ENCODE measurements at regions not wholly inside any gene's neighbourhood (a gene's known extent, or its start where the extent isn't known, plus 50 kb on each side); places are given as distances from the start of the nearest gene placed in this dataset.

DNA sequence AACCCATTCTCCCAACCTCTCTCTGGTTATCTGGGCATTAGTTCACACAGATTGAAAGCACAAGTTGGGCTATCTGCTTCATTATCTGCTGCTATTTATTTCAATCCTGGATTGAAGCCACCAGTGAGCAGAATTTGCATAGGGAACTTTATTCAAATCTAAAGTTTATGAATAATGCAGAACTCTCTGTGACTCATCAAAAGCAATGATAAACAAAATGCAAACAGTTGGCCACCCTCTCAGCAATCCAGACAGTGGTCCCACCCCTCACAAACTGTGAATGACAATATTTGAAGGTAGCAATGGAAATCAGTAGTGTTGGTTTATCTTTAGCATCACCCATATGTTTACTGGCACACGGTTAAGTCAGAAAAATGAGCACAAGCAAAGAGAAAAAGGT is 106.8 kb upstream of the TMEM178A start:
- no peak overlapping the region for H3K4me3 ChIP-seq (ENCODE audit: low read depth in 1 of 2, low read length in 2 of 2)
- peaks cover 13 to 18% of the 10 kb centered on the region in 2 donors for H3K9me3 ChIP-seq (ENCODE audit: control insufficient read depth in 1 of 2, low read length in 2 of 2)
- H3K27me3 ChIP-seq (ENCODE audit: low read depth, low read length) = no peaks in the 10 kb centered on the region
- H3K4me1 ChIP-seq (ENCODE audit: control insufficient read depth in 1 of 2, insufficient read depth in 2 of 2, low read length in 2 of 2) = no peaks in the 10 kb centered on the region
- no peaks in the 10 kb centered on the region for H3K36me3 ChIP-seq (ENCODE audit: control insufficient read depth in 1 of 2, insufficient read depth in 2 of 2, low read length in 2 of 2)
- no peak overlapping the region for H3K27ac ChIP-seq (ENCODE audit: low read length)

DNA sequence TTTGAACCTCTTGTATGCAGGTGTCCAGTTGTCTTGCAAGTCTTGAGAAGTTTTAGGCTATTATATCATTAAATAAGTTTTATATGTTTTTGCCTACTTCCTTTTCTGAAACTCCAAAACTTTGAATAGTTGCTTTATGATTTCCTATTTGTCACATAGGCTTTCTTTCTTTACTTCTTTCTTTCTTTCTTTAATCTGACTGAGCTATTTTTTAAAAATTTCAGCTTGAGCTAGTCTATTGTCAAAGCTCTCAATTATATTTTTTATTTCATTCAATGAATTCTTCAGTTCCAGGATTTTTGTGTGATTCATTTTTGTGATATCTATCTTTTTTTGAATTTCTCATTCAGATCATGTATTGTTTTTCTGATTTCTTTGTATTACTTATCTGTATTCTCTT is 102.1 kb upstream of the TMEM178A start:
- H3K36me3 ChIP-seq (ENCODE audit: control insufficient read depth in 1 of 2, insufficient read depth in 2 of 2, low read length in 2 of 2) = no peaks in the 10 kb centered on the region
- H3K9me3 ChIP-seq (ENCODE audit: control insufficient read depth in 1 of 2, low read length in 2 of 2) = peaks cover 20% of the 10 kb centered on the region in 2 donors
- peaks cover 4 to 20% of the 10 kb centered on the region in 2 donors for H3K4me1 ChIP-seq (ENCODE audit: control insufficient read depth in 1 of 2, insufficient read depth in 2 of 2, low read length in 2 of 2)
- no peak overlapping the region for H3K27ac ChIP-seq (ENCODE audit: low read length)
- H3K27me3 ChIP-seq (ENCODE audit: low read depth, low read length) = no peaks in the 10 kb centered on the region
- no peak overlapping the region for H3K4me3 ChIP-seq (ENCODE audit: low read depth in 1 of 2, low read length in 2 of 2)

DNA sequence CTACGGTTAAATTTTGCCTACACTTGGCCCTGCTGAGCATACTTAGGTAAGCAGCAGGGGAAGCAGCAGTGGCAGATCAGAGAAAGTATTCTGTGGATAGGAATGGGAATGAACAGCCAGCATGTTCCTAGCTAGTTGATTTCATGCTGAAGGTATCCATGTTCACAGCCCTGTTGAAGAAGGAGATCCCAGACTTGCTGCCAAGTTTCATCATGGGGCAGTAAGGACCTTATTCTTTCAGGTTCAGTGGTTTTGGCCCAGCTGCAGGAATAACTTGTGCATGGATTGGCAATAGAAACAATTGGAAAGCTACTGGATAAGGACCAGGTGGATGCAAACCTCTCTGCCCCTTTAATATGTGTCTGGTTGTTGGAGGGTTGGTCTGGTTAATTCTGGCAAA is 98.2 kb upstream of the TMEM178A start:
- Histone ChIP-seq H3K4me1 (ENCODE audit: control insufficient read depth in 1 of 2, insufficient read depth in 2 of 2, low read length in 2 of 2) (peaks cover 4 to 40% of the 10 kb centered on the region in 2 donors), H3K27me3 (ENCODE audit: low read depth, low read length) (no peaks in the 10 kb centered on the region), H3K4me3 (ENCODE audit: low read depth in 1 of 2, low read length in 2 of 2) (no peak overlapping the region), H3K9me3 (ENCODE audit: control insufficient read depth in 1 of 2, low read length in 2 of 2) (peaks cover 16 to 17% of the 10 kb centered on the region in 2 donors), H3K36me3 (ENCODE audit: control insufficient read depth in 1 of 2, insufficient read depth in 2 of 2, low read length in 2 of 2) (no peaks in the 10 kb centered on the region), H3K27ac (ENCODE audit: low read length) (no peak overlapping the region)

DNA sequence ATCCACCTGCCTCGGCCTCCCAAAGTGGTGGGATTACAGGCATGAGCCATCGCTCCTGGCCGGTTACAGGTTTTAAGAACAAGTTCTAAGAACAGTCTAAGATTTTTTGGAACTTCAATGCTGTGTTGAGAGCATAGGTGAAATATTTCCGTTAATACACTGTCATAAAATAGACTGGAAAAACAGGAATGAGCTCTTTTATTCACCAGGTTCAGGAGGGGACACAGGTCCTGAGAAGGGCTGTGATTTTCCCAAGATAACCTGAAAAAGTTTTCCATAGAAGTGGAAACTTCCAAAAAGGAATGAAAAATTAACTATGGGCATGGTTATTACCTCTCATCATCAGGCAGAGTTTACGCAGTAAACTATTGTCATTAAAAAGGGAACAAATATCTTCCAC is 97.6 kb upstream of the TMEM178A start:
- Histone ChIP-seq H3K36me3 (ENCODE audit: control insufficient read depth in 1 of 2, insufficient read depth in 2 of 2, low read length in 2 of 2) (no peaks in the 10 kb centered on the region), H3K9me3 (ENCODE audit: control insufficient read depth in 1 of 2, low read length in 2 of 2) (peaks cover 10 to 11% of the 10 kb centered on the region in 2 donors), H3K4me1 (ENCODE audit: control insufficient read depth in 1 of 2, insufficient read depth in 2 of 2, low read length in 2 of 2) (peaks cover 4 to 40% of the 10 kb centered on the region in 2 donors), H3K4me3 (ENCODE audit: low read depth in 1 of 2, low read length in 2 of 2) (no peak overlapping the region), H3K27ac (ENCODE audit: low read length) (no peak overlapping the region), H3K27me3 (ENCODE audit: low read depth, low read length) (no peaks in the 10 kb centered on the region)

DNA sequence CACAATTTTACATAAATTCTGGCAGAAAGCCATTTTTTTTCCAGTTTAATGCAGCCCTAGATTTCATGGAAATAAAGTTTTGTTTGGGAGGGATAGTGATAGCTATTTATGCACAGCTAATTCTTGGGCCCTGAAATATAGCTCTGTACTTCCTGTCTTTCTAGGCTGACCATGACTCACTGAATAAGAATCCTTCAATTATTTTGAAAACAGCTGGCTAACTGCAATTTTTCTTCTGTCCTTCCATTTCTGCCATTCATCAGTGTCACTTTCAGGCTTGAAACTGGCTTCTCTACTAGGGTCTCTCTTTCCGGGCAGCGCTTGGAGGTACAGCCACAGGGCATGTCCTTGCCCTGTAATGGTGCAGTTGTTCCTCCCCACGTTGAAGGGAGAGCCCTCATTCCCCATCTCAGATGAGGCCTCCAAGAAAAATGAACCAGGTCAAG is 97.1 kb upstream of the TMEM178A start:
- Histone ChIP-seq H3K9me3 (ENCODE audit: control insufficient read depth in 1 of 2, low read length in 2 of 2) (peaks cover 6 to 7% of the 10 kb centered on the region in 2 donors), H3K4me3 (ENCODE audit: low read depth in 1 of 2, low read length in 2 of 2) (no peak overlapping the region), H3K27ac (ENCODE audit: low read length) (no peak overlapping the region), H3K27me3 (ENCODE audit: low read depth, low read length) (no peaks in the 10 kb centered on the region), H3K4me1 (ENCODE audit: control insufficient read depth in 1 of 2, insufficient read depth in 2 of 2, low read length in 2 of 2) (peaks cover 4 to 40% of the 10 kb centered on the region in 2 donors), H3K36me3 (ENCODE audit: control insufficient read depth in 1 of 2, insufficient read depth in 2 of 2, low read length in 2 of 2) (no peaks in the 10 kb centered on the region)

DNA sequence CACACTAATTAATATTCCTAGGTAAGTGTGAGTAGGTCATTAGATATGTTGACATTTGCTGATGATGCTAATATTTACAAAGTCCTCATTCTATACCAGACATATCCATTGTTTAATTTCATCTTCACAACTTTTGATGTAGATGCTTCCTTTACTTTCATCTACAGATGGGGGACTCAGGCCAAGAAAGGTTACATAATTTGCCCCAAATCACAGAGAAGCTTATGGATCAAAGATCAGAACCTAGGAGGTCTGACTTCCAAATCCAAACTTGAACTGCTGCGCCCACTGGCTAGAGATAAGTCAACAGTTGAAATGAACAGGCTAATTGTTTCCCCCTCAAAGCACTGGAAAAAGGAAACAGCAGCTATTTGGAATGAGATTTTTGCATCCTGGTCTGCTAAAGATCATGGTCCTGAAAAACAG is 95.6 kb upstream of the TMEM178A start:
- no peaks in the 10 kb centered on the region for H3K36me3 ChIP-seq (ENCODE audit: control insufficient read depth in 1 of 2, insufficient read depth in 2 of 2, low read length in 2 of 2)
- peaks cover 4 to 40% of the 10 kb centered on the region in 2 donors for H3K4me1 ChIP-seq (ENCODE audit: control insufficient read depth in 1 of 2, insufficient read depth in 2 of 2, low read length in 2 of 2)
- H3K27me3 ChIP-seq (ENCODE audit: low read depth, low read length) = no peaks in the 10 kb centered on the region
- H3K9me3 ChIP-seq (ENCODE audit: control insufficient read depth in 1 of 2, low read length in 2 of 2) = no peaks in the 10 kb centered on the region
- H3K4me3 ChIP-seq (ENCODE audit: low read depth in 1 of 2, low read length in 2 of 2) = no peak overlapping the region
- no peak overlapping the region for H3K27ac ChIP-seq (ENCODE audit: low read length)

DNA sequence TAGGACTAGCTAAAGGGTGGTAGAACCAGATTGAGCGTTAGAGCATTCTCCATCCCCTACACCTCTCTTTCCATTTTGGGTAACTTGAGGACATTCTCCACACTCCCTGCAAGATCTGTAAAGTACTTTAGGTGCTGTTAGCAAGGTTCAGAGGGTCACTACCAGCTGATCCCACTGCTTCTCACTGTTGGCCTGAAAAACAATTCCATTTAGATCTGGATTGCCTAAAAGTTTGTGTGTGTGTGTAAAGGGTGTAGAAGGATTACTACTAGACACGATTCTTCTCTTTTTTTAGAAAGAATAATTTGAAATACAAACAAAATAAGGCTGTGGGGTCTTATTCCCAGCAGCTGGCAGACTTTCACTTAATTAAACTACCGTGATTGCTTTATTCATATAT is 95.1 kb upstream of the TMEM178A start:
- no peaks in the 10 kb centered on the region for H3K27me3 ChIP-seq (ENCODE audit: low read depth, low read length)
- H3K27ac ChIP-seq (ENCODE audit: low read length) = no peak overlapping the region
- no peaks in the 10 kb centered on the region for H3K9me3 ChIP-seq (ENCODE audit: control insufficient read depth in 1 of 2, low read length in 2 of 2)
- no peak overlapping the region for H3K4me3 ChIP-seq (ENCODE audit: low read depth in 1 of 2, low read length in 2 of 2)
- no peaks in the 10 kb centered on the region for H3K36me3 ChIP-seq (ENCODE audit: control insufficient read depth in 1 of 2, insufficient read depth in 2 of 2, low read length in 2 of 2)
- H3K4me1 ChIP-seq (ENCODE audit: control insufficient read depth in 1 of 2, insufficient read depth in 2 of 2, low read length in 2 of 2) = peaks cover 4 to 40% of the 10 kb centered on the region in 2 donors

DNA sequence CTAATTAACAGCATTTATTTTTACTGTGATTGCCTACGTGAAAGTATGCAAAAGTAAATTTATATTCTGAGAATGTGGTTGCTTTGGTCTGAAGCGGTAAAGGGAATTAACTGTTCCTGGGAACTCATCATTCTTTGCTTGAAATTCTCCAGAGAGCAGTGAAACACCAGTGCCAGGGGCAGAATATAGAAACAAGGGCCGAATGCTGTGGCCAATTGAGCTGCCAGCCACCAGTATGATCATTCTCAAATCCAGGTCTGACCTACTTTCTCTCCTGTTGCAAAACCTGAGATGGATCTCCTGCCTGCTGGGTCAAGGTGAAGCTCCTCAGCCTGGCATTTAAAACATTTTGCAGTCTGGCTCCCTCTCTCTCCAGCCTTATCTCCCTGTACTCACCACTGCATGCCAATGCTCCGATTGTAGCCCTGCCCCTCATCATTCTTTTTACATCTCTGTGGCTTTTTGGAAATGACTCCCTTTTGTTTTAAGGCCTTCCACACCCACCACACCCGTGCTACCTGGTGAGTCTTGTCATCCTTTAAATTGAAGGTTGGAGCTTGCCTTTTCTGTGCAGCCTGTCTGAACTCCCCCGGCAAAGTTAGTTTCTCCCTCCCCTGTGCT is 94.5 kb upstream of the TMEM178A start:
- Histone ChIP-seq H3K27ac (ENCODE audit: low read length) (no peak overlapping the region), H3K36me3 (ENCODE audit: control insufficient read depth in 1 of 2, insufficient read depth in 2 of 2, low read length in 2 of 2) (no peaks in the 10 kb centered on the region), H3K27me3 (ENCODE audit: low read depth, low read length) (no peaks in the 10 kb centered on the region), H3K9me3 (ENCODE audit: control insufficient read depth in 1 of 2, low read length in 2 of 2) (no peaks in the 10 kb centered on the region), H3K4me1 (ENCODE audit: control insufficient read depth in 1 of 2, insufficient read depth in 2 of 2, low read length in 2 of 2) (peaks cover 4 to 40% of the 10 kb centered on the region in 2 donors), H3K4me3 (ENCODE audit: low read depth in 1 of 2, low read length in 2 of 2) (no peak overlapping the region)

DNA sequence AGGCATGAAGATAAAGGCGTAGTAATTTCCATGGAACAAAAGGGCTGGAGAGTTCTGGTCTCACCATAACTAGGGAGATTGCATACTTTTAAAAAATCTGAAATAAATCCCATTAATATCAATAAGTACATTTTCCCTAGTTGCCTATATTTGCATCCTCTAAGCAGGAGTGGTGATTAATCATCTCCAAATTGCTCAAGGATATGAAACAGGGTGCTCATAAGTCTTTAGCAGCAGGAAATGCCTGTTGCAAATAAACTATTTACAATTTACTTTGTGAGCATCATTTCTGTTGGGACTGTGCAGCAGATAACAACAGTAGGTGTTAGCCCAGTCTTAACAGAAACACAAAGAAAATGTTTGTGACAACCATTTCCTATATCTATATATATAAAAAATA is 92.4 kb upstream of the TMEM178A start:
- peaks cover 2 to 23% of the 10 kb centered on the region in 2 donors for H3K4me1 ChIP-seq (ENCODE audit: control insufficient read depth in 1 of 2, insufficient read depth in 2 of 2, low read length in 2 of 2)
- no peak overlapping the region for H3K4me3 ChIP-seq (ENCODE audit: low read depth in 1 of 2, low read length in 2 of 2)
- H3K27ac ChIP-seq (ENCODE audit: low read length) = no peak overlapping the region
- H3K36me3 ChIP-seq (ENCODE audit: control insufficient read depth in 1 of 2, insufficient read depth in 2 of 2, low read length in 2 of 2) = no peaks in the 10 kb centered on the region
- no peaks in the 10 kb centered on the region for H3K9me3 ChIP-seq (ENCODE audit: control insufficient read depth in 1 of 2, low read length in 2 of 2)
- H3K27me3 ChIP-seq (ENCODE audit: low read depth, low read length) = no peaks in the 10 kb centered on the region

DNA sequence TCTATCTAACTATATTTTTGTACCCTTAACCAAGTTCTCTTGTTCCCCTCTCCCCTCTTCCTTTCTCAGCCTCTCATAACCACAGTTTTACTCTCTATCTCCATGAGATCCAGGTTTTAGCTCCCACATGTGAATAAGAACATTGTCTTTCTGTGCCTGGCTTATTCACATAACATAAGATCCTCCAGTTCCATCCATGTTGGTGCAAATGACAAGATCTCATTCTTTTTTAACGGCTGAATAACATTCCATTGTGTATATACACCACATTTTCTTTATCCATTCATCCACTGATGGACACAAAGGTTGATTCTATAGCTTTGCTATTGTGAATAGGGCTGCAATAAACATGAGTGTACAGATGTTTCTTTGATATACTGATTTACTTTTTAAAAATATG is 83.9 kb upstream of the TMEM178A start:
- H3K27ac ChIP-seq (ENCODE audit: low read length) = no peak overlapping the region
- H3K9me3 ChIP-seq (ENCODE audit: control insufficient read depth in 1 of 2, low read length in 2 of 2) = peaks cover 0 to 4% of the 10 kb centered on the region in 2 donors
- no peaks in the 10 kb centered on the region for H3K4me1 ChIP-seq (ENCODE audit: control insufficient read depth in 1 of 2, insufficient read depth in 2 of 2, low read length in 2 of 2)
- H3K36me3 ChIP-seq (ENCODE audit: control insufficient read depth in 1 of 2, insufficient read depth in 2 of 2, low read length in 2 of 2) = no peaks in the 10 kb centered on the region
- no peaks in the 10 kb centered on the region for H3K27me3 ChIP-seq (ENCODE audit: low read depth, low read length)
- no peak overlapping the region for H3K4me3 ChIP-seq (ENCODE audit: low read depth in 1 of 2, low read length in 2 of 2)

DNA sequence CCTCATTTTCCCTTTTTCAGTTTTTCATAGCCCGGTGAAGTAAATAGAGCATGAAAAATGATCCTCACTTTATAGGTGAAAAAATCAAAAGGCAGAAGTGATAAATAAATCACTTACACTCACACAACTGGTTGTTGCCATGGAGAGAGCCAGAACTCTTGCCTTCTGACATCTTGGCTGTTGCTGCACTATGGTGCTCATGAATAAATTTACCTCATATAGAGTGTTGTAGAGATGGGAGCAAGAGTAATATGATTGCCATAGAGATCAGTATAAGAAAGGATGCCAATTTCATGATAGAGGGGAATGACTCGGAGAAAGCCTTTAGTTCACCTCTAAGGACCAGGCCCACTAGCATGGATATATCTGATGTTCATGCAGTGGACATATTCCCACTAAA is 82.5 kb upstream of the TMEM178A start:
- Histone ChIP-seq H3K4me3 (ENCODE audit: low read depth in 1 of 2, low read length in 2 of 2) (no peak overlapping the region), H3K4me1 (ENCODE audit: control insufficient read depth in 1 of 2, insufficient read depth in 2 of 2, low read length in 2 of 2) (no peaks in the 10 kb centered on the region), H3K36me3 (ENCODE audit: control insufficient read depth in 1 of 2, insufficient read depth in 2 of 2, low read length in 2 of 2) (no peaks in the 10 kb centered on the region), H3K9me3 (ENCODE audit: control insufficient read depth in 1 of 2, low read length in 2 of 2) (peaks cover 0 to 8% of the 10 kb centered on the region in 2 donors), H3K27ac (ENCODE audit: low read length) (no peak overlapping the region), H3K27me3 (ENCODE audit: low read depth, low read length) (no peaks in the 10 kb centered on the region)

DNA sequence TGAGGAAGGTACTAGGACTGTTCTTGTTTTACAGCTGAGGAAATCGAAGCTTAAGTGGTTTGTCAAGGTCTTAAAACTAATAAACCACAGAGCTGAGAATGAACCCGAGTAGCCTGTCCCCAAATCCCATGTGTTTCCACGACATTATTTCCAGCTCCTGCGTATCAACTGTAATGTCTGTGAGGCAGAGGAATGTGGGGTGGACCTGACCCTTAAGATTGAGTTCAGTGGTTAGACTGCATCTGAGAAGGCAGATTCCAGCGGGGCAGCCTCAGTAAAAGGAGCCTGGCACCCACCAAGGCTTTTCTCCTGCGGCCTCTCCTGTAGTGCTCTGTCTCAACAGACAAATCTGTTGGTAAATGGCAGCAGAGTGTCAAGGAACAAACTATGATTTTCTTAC is 81.9 kb upstream of the TMEM178A start:
- Histone ChIP-seq H3K4me3 (ENCODE audit: low read depth in 1 of 2, low read length in 2 of 2) (no peak overlapping the region), H3K4me1 (ENCODE audit: control insufficient read depth in 1 of 2, insufficient read depth in 2 of 2, low read length in 2 of 2) (no peaks in the 10 kb centered on the region), H3K27ac (ENCODE audit: low read length) (no peak overlapping the region), H3K36me3 (ENCODE audit: control insufficient read depth in 1 of 2, insufficient read depth in 2 of 2, low read length in 2 of 2) (no peaks in the 10 kb centered on the region), H3K27me3 (ENCODE audit: low read depth, low read length) (no peaks in the 10 kb centered on the region), H3K9me3 (ENCODE audit: control insufficient read depth in 1 of 2, low read length in 2 of 2) (peaks cover 0 to 8% of the 10 kb centered on the region in 2 donors)

Data from muscle layer of duodenum (tissue), 2 donors.